ENCODE measurements at regions not wholly inside any gene's neighbourhood (a gene's known extent, or its start where the extent isn't known, plus 50 kb on each side); places are given as distances from the start of the nearest gene placed in this dataset.

DNA sequence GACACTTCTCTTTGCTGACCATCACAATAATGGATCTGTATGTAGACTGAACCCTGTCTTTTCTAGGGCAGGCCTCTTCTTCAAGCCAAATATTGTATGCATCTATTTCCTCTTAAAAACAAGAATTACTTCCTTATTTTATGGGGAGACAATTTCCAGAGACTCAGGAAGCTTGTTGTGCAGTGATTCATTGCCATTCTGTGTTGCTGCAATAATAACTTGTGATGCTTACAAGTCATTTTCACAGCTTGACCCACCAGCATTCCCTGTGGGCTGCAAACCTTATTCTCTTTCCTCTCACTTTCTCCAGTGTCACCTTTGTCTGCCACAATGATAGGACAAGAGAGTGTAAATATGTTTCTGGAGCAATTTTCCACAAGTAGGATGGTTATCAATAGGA is 276.7 kb upstream of the SGO1 start:
- DNase-seq (ENCODE audit: low spot score): no peak

GRCh38 chr3:20462226-20462625 is 276.2 kb upstream of the SGO1 start:
- H3K36me3 Mint-ChIP-seq (ENCODE audit: low read depth, unreplicated experiment): peaks cover 4% of the 10 kb centered on the region
- peaks cover 5% of the 10 kb centered on the region for H3K9me3 Mint-ChIP-seq (ENCODE audit: unreplicated experiment)
- no peak for TF ChIP-seq CTCF (IDR thresholded peaks at IDR 0.05; ENCODE audit: unreplicated experiment)
- no peak for DNase-seq (ENCODE audit: low spot score)
- H3K4me1 Mint-ChIP-seq (ENCODE audit: unreplicated experiment): no peaks in the 10 kb centered on the region
- no peaks in the 10 kb centered on the region for H3K27me3 Mint-ChIP-seq (ENCODE audit: unreplicated experiment)
- no peak overlapping the region for H3K4me3 Mint-ChIP-seq (ENCODE audit: unreplicated experiment)
- H3K27ac Mint-ChIP-seq (ENCODE audit: unreplicated experiment): no peak overlapping the region

More for the DNA sequence above, 276.7 kb upstream of the SGO1 start:
- H3K4me3 Mint-ChIP-seq (ENCODE audit: unreplicated experiment): no peak overlapping the region
- no peaks in the 10 kb centered on the region for H3K27me3 Mint-ChIP-seq (ENCODE audit: unreplicated experiment)
- peaks cover under 1% of the 10 kb centered on the region for H3K9me3 Mint-ChIP-seq (ENCODE audit: unreplicated experiment)
- TF ChIP-seq CTCF (IDR thresholded peaks at IDR 0.05; ENCODE audit: unreplicated experiment): no peak
- H3K27ac Mint-ChIP-seq (ENCODE audit: unreplicated experiment): no peak overlapping the region
- no peaks in the 10 kb centered on the region for H3K4me1 Mint-ChIP-seq (ENCODE audit: unreplicated experiment)
- H3K36me3 Mint-ChIP-seq (ENCODE audit: low read depth, unreplicated experiment): peaks cover 3% of the 10 kb centered on the region

DNA sequence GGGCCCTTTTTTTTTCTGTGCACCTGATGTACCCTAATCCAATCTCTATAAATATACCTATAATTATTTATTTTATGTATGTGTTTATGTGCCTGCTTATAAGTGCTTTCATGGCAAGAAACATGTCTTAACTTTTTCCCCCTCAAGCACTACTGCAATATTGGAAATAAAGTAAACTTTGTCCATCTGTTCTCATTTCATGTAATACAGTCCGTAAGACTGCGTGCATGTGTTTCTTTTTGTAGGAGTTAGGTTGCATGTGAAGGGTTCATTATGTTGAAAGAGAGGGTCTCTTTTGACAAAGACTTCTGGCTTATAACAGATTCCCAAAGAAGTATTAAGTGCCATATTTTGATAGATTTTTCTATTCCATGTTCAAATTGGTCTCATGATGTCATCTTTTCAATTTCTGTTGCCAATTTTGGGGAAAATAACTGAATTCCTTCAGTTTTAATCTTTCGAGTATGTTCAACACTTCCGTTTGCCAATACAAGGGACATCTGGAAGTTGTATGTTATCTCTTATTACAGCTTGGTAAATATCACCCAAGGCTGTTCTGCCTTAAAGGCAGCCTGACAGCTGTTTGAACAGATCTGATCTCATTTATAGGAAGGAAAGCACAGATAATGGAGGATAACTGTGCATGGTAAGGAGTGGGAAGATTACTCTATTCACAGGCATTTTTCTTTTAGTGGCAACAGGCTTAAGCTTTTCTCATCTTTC is 273.1 kb upstream of the SGO1 start:
- no peak overlapping the region for H3K4me3 Mint-ChIP-seq (ENCODE audit: unreplicated experiment)
- H3K27ac Mint-ChIP-seq (ENCODE audit: unreplicated experiment): no peak overlapping the region
- no peaks in the 10 kb centered on the region for H3K4me1 Mint-ChIP-seq (ENCODE audit: unreplicated experiment)
- no peaks in the 10 kb centered on the region for H3K27me3 Mint-ChIP-seq (ENCODE audit: unreplicated experiment)
- H3K9me3 Mint-ChIP-seq (ENCODE audit: unreplicated experiment): peaks cover 11% of the 10 kb centered on the region
- peaks cover 8% of the 10 kb centered on the region for H3K36me3 Mint-ChIP-seq (ENCODE audit: low read depth, unreplicated experiment)
- TF ChIP-seq CTCF (IDR thresholded peaks at IDR 0.05; ENCODE audit: unreplicated experiment): no peak
- DNase-seq (ENCODE audit: low spot score): no peak

- Mint-ChIP-seq H3K4me3 (ENCODE audit: unreplicated experiment) (no peak overlapping the region), H3K27ac (ENCODE audit: unreplicated experiment) (no peak overlapping the region), H3K27me3 (ENCODE audit: unreplicated experiment) (no peaks in the 10 kb centered on the region), H3K36me3 (ENCODE audit: low read depth, unreplicated experiment) (peaks cover 8% of the 10 kb centered on the region), H3K4me1 (ENCODE audit: unreplicated experiment) (no peaks in the 10 kb centered on the region), H3K9me3 (ENCODE audit: unreplicated experiment) (peaks cover 11% of the 10 kb centered on the region)
- TF ChIP-seq CTCF (IDR thresholded peaks at IDR 0.05; ENCODE audit: unreplicated experiment): no peak
- no peak for DNase-seq (ENCODE audit: low spot score)
Measured at GRCh38 chr3:20456511-20456910, 270.5 kb upstream of the SGO1 start.

- H3K4me3 Mint-ChIP-seq (ENCODE audit: unreplicated experiment): no peak overlapping the region
- peaks cover 2% of the 10 kb centered on the region for H3K36me3 Mint-ChIP-seq (ENCODE audit: low read depth, unreplicated experiment)
- H3K9me3 Mint-ChIP-seq (ENCODE audit: unreplicated experiment): peaks cover 2% of the 10 kb centered on the region
- no peaks in the 10 kb centered on the region for H3K4me1 Mint-ChIP-seq (ENCODE audit: unreplicated experiment)
- DNase-seq (ENCODE audit: low spot score): no peak
- H3K27me3 Mint-ChIP-seq (ENCODE audit: unreplicated experiment): no peaks in the 10 kb centered on the region
- TF ChIP-seq CTCF (IDR thresholded peaks at IDR 0.05; ENCODE audit: unreplicated experiment): no peak
- H3K27ac Mint-ChIP-seq (ENCODE audit: unreplicated experiment): no peak overlapping the region
Measured at GRCh38 chr3:20451170-20451569, 265.2 kb upstream of the SGO1 start.
